ENCODE measurements at regions not wholly inside any gene's neighbourhood (a gene's known extent, or its start where the extent isn't known, plus 50 kb on each side); places are given as distances from the start of the nearest gene placed in this dataset.

GRCh38 chr3:34264337-34265041 lies 466.1 kb downstream of the PDCD6IP start:
- no peak for TF ChIP-seq CTCF (conservative IDR thresholded peaks at IDR 0.05; ENCODE audit: low read length)
- no peak for DNase-seq (ENCODE audit: low read depth)
- H3K4me3 ChIP-seq (ENCODE audit: low read length), result no peak overlapping the region

GRCh38 chr3:34267088-34267487 lies 468.7 kb downstream of the PDCD6IP start:
- H3K4me3 ChIP-seq (ENCODE audit: low read length), result no peak overlapping the region
- TF ChIP-seq CTCF (conservative IDR thresholded peaks at IDR 0.05; ENCODE audit: low read length), result no peak
- DNase-seq (ENCODE audit: low read depth), result no peak

- DNase-seq (ENCODE audit: low read depth), result no peak
- no peak for TF ChIP-seq CTCF (conservative IDR thresholded peaks at IDR 0.05; ENCODE audit: low read length)
- H3K4me3 ChIP-seq (ENCODE audit: low read length), result no peak overlapping the region
Observed at GRCh38 chr3:34268032-34268709, 469.7 kb downstream of the PDCD6IP start.

- no peak for TF ChIP-seq CTCF (conservative IDR thresholded peaks at IDR 0.05; ENCODE audit: low read length)
- no peak overlapping the region for H3K4me3 ChIP-seq (ENCODE audit: low read length)
- DNase-seq (ENCODE audit: low read depth), result no peak
Observed at GRCh38 chr3:34275811-34276210, 477.4 kb downstream of the PDCD6IP start.

GRCh38 chr3:34276342-34276741 lies 477.9 kb downstream of the PDCD6IP start:
- H3K4me3 ChIP-seq (ENCODE audit: low read length), result no peak overlapping the region
- no peak for DNase-seq (ENCODE audit: low read depth)

GRCh38 chr3:34277110-34277509 lies 478.7 kb downstream of the PDCD6IP start:
- H3K4me3 ChIP-seq (ENCODE audit: low read length), result no peak overlapping the region

More at GRCh38 chr3:34276342-34276741, 477.9 kb downstream of the PDCD6IP start:
- TF ChIP-seq CTCF (conservative IDR thresholded peaks at IDR 0.05; ENCODE audit: low read length), result no peak

More at GRCh38 chr3:34277110-34277509, 478.7 kb downstream of the PDCD6IP start:
- no peak for TF ChIP-seq CTCF (conservative IDR thresholded peaks at IDR 0.05; ENCODE audit: low read length)
- no peak for DNase-seq (ENCODE audit: low read depth)

Measured in AG10803 (cell line).